Ovary (tissue), 7 donors: ENCODE measurements at regions not wholly inside any gene's neighbourhood (a gene's known extent, or its start where the extent isn't known, plus 50 kb on each side); places are given as distances from the start of the nearest gene placed in this dataset.

Experiments
- DNase-seq, 5 donors: peaks; one replicate each; pipeline ENCODE4 v3.0.0-alpha.2; 2019 to 2020
- H3K27ac ChIP-seq, 2 donors: fragments of 200-600 bp; one replicate each; pipeline versions ENCODE4 v1.5.1 to v1.8.0; 2019 to 2022
- H3K27me3 ChIP-seq: fragments of 200-600 bp; one replicate; pipeline ENCODE4 v1.8.0; 2022
- H3K36me3 ChIP-seq: fragments of 200-600 bp; sonication (generic); one replicate; pipeline ENCODE4 v1.5.1; 2019
- H3K4me1 ChIP-seq: one replicate; pipeline ENCODE4 v1.8.1; 2013; ENCODE audit warnings: mild to moderate bottlenecking, moderate library complexity; ENCODE audit not compliant: insufficient read depth
- H3K4me3 ChIP-seq: fragments of 200-600 bp; sonication (generic); one replicate; pipeline ENCODE4 v1.5.1; 2017
- H3K9me3 ChIP-seq, 2 donors: fragments of 200-600 bp in 1 of 2; sonication (generic) in 1 of 2; one replicate each; pipeline versions ENCODE4 v1.5.1 to v1.8.1; 2013 to 2019; ENCODE audit warnings: mild to moderate bottlenecking in 1 of 2, moderate library complexity in 1 of 2
- CTCF ChIP-seq, 3 donors: fragments of 450-650 bp in 2 of 3; fragments of 200-600 bp in 1 of 3; IDR thresholded peaks; one replicate each; pipeline versions ENCODE4 v1.5.1 to v1.8.0; 2016 to 2022; ENCODE audit warnings: antibody characterized with exemption in 3 of 3, mild to moderate bottlenecking in 1 of 3
- EP300 ChIP-seq: sonication (generic); formaldehyde crosslinking; IDR thresholded peaks from one replicate; pipeline ENCODE4 v1.6.1; 2017; ENCODE audit warnings: antibody characterized with exemption
- POLR2A ChIP-seq: fragments of 450-650 bp; IDR thresholded peaks from one replicate; pipeline ENCODE4 v1.6.1; 2017; ENCODE audit warnings: antibody characterized with exemption, mild to moderate bottlenecking, moderate library complexity
- WGBS, 3 donors: extraction: QIAGEN DNeasy Blood & Tissue Kit in 1 of 3; methylation state at CpG; one replicate each; pipeline versions ENCODE4 v1.1.5 to v1.1.7; 2013 to 2017; 5-methylcytosine and 5-hydroxymethylcytosine counted together
- intact Hi-C, 4 donors: fragments of 100-400 bp; cut with DNase I; formaldehyde crosslinking; loops; one replicate each; pipeline versions ENCODE4 v1.11.0 to v1.15.1; 2022 to 2023
- donor health status: DM: no; HTN: no; CAD: no; lungs with moderate emphysema.
- donor health status: DM: no; HTN: no; CAD: no.
- donor health status: Bipolar disorder and iron deficiency.
- donor health status: DM: no; HTN: no; CAD: no.
- donor health status: DM: yes; HTN: yes; CAD: no.

DNA sequence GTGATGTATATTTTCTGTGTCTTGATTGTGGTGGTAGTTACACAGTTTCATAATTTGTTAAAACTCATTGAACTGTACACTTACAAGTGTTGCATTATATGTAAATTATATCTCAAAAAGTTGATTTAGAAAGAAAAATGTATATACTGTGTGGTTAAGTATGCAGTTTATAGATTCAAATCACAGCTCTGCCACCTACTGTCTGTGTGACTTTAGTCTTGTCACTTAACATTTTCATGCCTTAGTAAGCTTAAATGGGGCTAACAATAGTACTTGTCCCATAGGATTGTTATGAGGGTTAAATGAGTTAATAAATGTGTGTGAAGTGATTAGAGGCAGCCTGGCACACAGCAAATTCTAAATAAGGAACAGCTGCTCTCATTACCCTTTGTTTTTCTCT, 120.9 kb upstream of the P2RY1 start:
- Histone ChIP-seq H3K4me1 (no peaks in the 10 kb centered on the region), H3K27me3 (no peaks in the 10 kb centered on the region), H3K27ac (no peak overlapping the region), H3K9me3 (no peaks in the 10 kb centered on the region), H3K4me3 (no peak overlapping the region), H3K36me3 (no peaks in the 10 kb centered on the region)
- TF ChIP-seq EP300 (no peak), POLR2A (no peak), CTCF (IDR thresholded peaks at IDR 0.05) (no peak)
- DNase-seq: no peak
- intact Hi-C loops: no loop called here

- H3K9me3 ChIP-seq: no peaks in the 10 kb centered on the region
- no peak for TF ChIP-seq POLR2A
- TF ChIP-seq EP300: no peak
- TF ChIP-seq CTCF (IDR thresholded peaks at IDR 0.05): no peak
- H3K4me1 ChIP-seq: no peaks in the 10 kb centered on the region
- no peaks in the 10 kb centered on the region for H3K27me3 ChIP-seq
- H3K27ac ChIP-seq: no peak overlapping the region
- no peak overlapping the region for H3K4me3 ChIP-seq
- no peak for DNase-seq
- intact Hi-C loops: no loop called here
- no peaks in the 10 kb centered on the region for H3K36me3 ChIP-seq
Measured at GRCh38 chr3:152714507-152714906, 120.4 kb upstream of the P2RY1 start.

GRCh38 chr3:152717252-152717651, 117.7 kb upstream of the P2RY1 start:
- TF ChIP-seq POLR2A (no peak), EP300 (no peak)
- DNase-seq: no peak
- Histone ChIP-seq H3K27me3 (no peaks in the 10 kb centered on the region), H3K27ac (no peak overlapping the region), H3K4me1 (no peaks in the 10 kb centered on the region), H3K4me3 (no peak overlapping the region), H3K9me3 (no peaks in the 10 kb centered on the region), H3K36me3 (no peaks in the 10 kb centered on the region)
- intact Hi-C loops: no loop called here
- WGBS, 3 donors: 45 to 57% (median 45%) methylated on average over 3 of the region's 3 CpGs

DNA sequence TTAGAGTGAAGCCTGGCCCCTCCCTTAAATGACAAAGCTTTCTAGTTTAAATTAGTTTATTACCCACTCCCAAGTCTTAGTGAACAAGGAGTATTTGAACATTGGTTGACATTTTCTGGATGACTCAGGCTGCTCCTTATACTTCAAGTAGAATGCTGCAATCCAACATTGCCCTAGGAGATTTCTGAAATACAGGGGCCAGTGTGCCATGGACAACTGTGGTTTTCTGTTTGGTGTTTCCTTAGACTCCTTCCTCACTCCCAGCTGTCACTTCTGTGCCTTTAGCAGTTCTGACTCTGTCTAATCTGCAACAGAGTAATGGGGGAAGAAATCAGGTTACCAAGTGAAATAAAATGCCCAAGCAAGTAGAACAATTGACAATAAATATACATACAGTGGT, 116.1 kb upstream of the P2RY1 start:
- no peaks in the 10 kb centered on the region for H3K9me3 ChIP-seq
- intact Hi-C loops: no loop called here
- DNase-seq: no peak
- TF ChIP-seq CTCF (IDR thresholded peaks at IDR 0.05): no peak
- no peak for TF ChIP-seq POLR2A
- TF ChIP-seq EP300: no peak
- no peak overlapping the region for H3K4me3 ChIP-seq
- H3K36me3 ChIP-seq: no peaks in the 10 kb centered on the region
- H3K27ac ChIP-seq: no peak overlapping the region
- H3K27me3 ChIP-seq: no peaks in the 10 kb centered on the region
- no peaks in the 10 kb centered on the region for H3K4me1 ChIP-seq

- Histone ChIP-seq H3K4me1 (no peaks in the 10 kb centered on the region), H3K9me3 (no peaks in the 10 kb centered on the region), H3K27me3 (no peaks in the 10 kb centered on the region), H3K27ac (no peak overlapping the region), H3K36me3 (no peaks in the 10 kb centered on the region), H3K4me3 (no peak overlapping the region)
- no peak for TF ChIP-seq POLR2A
- no peak for TF ChIP-seq EP300
- TF ChIP-seq CTCF (IDR thresholded peaks at IDR 0.05): no peak
- intact Hi-C loops: no loop called here
- WGBS, 3 donors: 63 to 71% (median 69%) methylated on average over 2 of the region's 2 CpGs
- DNase-seq: no peak
Measured at GRCh38 chr3:152719264-152719663, 115.7 kb upstream of the P2RY1 start.
